NCI-H524 treated with DMSO at 0.1 percent for 48 hours (cell line): ENCODE measurements at regions not wholly inside any gene's neighbourhood (a gene's known extent, or its start where the extent isn't known, plus 50 kb on each side); places are given as distances from the start of the nearest gene placed in this dataset.

Experiments
- DNase-seq: peaks from one replicate; lab custom pipeline; 2025; lab: John Stamatoyannopoulos, UW

DNA sequence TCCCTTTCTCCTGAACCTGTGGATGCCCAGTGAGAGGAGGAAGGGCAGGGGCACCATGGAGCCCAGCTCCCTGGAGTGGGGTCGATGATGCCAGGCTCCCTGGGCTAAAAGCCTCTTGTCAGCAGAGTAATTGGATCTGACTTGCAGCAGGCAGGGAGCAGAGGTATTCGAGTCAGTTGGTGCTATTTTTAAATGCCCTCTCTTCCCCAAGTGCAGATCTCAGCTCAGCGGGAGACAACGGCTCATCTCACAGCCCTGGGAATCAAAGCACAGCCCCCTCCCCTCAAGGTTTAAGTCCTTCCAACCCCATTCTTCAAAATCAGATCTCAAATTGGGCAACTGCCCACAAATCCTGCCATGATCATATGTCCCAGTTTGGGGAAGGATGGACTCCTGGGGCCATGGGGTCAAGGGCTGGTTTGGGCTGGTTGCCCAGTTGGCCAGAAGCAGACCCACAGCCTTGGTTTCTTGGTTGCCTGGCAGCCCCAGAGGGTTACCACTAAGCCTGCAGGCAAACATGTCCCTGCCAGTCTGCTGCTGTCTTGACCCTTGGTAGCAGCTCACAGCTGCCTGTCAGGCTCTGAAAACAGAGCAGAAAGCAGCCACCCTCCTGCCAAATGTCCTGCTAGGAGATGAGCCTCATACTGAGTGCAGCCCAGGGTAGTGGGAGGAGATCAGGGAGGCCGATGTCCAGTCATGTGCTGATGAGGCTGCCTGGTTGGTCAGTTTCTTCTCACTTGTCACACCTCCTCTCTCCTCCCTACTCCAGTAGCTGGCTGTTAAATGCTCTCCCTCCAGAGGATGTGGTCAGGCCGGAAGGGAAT lies 244.9 kb downstream of the LOXHD1 start:
- peak; percentile 43 for DNase-seq

DNA sequence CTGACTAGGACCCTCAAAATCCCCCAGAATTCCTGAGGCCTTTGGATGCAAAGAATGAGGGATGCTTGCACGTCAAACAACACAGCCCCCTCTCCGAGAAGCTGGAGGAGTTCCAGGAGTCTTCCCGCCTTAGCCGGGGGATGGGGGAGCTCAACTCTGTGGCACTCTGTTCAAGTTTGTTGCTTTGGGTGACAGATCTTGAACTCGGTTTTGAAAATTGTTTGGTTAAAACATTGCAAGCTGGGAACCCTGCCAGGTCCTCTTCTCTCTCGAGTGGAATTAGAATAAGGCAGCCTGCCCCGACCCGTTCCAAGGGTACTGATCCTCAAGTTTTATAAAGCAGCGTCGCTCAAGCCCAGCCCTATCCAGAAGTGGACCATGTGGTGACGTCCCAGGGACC lies 244.1 kb downstream of the LOXHD1 start:
- DNase-seq, result peak; percentile 33

DNA sequence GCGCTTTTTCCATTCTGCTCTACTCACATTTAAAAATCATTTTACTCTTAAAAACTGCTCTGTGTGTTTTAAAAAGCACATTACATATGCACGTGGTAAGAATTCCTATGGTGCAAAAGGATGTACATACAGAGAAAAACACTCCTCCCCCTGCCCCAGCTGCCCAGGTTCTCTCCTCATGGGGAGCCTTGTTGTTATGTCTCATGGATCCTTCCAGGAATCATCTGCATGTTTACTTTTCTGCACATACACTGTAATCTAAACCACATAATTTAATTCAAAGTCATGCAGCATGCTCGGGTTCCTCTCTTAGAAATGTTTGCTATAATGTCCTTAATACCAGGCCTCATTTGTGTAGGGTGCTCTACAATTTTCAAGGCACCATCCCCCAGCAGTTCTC lies 243.3 kb downstream of the LOXHD1 start:
- no peak for DNase-seq

DNA sequence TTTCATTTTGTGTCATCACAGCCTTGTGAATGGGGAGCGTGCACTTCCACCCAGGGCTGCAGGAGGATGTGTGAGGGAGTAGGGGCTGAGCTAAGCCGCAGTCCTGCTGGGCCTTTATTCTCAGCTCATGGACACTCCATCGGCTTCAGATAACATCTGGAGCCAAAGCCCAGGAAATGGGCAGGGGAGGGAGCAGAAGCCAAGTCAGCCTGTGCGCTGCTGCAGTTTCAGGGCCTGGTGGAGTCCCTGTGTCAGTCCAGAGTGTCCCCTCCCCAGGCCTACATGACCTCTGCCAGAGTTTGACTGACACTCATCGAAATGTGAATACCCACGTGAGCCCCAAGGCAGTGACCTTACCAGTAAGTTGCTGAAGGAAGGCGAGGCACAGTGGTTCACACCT lies 242.2 kb downstream of the LOXHD1 start:
- no peak for DNase-seq

DNA sequence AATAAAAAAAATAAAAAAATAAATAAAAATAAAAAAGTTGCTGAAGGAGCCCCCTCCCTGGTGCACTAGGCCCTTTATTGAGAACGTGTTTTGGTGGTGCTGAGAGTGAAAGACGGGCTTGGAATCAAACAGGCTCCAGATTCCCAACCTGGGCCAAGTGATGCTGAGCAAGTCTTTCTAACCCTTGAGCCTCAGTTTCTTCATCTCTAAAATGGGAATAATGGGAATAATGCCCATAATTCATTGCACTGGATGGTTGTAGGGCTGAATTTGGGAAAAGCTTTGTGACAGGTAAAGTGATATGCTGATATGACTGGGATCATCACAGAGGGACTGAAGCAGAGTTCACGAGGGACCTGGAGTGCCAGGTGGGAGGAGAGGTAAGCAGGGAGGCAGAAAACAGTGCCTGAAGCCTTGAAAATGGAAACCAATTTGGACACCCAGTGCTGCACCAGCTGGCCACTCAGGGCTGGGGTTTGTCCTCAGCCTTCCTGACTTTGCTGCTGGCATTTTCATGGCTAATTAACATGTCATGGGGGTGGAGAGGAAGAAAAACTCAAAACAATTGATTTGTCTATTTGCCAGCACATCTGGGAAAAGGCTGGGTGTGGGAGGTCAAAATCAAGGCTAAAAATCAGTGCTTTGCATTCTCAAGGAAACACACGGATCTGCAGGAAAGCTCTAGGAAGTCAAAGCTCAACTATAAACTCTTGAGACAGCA lies 241.3 kb downstream of the LOXHD1 start:
- no peak for DNase-seq

DNA sequence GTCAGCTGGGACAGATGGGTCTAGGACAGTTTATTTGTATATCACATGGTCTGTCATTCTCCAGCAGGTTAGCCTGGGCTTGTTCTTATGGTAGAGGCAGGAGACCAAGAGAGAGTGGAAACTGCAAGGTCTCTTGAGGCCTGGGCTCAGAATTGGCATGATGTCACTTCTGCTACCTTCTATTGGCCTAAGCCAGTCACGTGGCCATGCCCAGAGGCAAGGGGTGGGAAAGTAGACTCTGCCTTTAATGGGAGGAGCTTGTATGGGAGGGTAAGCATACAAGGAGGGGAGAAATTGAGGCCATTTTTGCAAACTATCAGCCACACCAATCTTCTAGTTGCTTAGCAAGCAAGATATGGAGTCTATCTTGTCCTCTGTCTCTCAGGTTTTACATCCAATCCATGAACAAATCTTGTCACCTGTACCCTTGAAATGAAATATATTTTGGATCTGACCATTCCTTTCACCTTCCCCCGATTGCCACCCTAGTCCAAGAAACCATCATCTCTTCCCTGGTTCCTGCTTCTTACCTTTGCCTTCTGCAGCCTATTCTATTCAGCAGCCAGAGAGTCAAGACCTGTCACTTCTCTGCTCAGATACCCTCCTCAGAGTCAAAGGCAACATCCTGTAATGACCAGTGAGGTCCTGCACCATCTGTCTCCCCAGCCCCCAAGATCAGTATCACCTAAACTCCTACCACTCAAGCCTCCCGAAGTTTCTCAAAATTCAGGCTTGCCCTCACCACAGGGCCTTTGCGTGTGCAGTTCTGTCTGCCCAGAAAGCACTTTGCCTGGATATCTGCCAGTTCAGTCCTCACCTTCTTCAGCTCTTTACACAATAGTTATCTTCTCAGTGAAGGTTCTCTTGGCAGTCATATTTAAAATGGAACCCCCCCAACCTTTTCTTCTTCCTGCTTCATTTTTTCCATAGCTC lies 240.0 kb downstream of the LOXHD1 start:
- DNase-seq, result no peak

DNA sequence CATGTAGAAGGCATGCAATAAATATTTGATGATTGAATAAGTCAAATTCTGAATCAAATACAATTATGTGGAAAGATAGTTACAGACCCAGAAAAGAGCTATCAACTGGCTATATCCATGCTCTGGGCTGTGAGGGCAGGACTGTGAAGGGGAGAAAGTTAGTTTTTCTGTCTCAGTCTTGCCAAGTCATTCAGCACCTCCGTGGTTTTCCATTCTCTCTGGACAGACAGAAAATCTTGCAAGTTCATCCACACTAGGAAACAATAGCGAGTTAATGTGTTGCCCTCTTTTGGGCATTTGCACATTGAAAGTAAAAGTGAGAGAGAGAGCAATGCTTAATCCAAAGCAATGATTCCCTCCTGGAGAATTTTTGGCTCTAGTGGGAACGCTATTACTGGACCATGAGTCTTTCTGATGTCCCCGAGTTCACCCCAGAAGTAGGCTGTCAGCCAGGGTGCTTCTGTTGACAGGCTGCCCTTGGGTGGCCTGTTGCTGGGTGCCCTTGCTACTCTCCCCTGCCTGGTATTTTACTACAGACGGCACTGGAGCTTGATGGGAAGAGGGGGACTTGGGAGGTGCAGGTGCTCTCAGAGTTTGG lies 238.3 kb downstream of the LOXHD1 start:
- no peak for DNase-seq

DNA sequence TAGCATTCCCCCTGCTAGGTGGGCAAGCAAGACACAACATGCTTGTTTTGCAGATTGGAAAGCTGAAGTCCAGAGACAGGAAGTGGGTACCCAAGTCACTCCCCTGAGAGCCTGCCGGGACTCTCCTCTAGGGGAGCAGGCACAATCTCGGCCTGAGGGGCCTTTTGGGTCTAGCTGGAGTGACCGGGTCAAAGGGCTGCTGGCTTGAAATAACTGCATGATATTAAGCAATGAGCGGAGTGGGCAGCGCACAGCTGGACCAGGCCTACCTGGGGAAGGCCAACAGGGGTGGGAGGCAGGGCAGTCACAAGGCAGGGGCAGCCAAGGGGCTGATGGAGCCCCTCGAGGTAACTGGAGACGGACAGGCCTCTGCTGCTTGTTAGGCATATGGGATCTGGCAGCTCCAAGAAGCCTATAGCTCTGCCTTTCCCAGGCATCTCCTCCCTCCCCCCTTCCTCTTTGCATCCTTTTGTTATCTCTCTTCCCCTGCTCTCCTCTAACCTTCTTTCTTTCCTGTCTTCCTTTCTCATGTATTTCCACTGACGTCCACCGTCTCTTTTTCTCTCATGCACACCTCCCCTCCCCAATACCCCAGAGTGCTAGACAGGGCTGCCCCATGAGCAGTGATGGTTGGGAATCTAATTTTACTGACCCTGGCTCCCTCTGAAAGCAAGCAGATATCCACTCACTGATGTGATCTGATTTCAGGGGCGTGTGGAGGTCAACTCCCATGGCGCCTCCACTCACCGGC lies 237.5 kb downstream of the LOXHD1 start:
- no peak for DNase-seq

DNA sequence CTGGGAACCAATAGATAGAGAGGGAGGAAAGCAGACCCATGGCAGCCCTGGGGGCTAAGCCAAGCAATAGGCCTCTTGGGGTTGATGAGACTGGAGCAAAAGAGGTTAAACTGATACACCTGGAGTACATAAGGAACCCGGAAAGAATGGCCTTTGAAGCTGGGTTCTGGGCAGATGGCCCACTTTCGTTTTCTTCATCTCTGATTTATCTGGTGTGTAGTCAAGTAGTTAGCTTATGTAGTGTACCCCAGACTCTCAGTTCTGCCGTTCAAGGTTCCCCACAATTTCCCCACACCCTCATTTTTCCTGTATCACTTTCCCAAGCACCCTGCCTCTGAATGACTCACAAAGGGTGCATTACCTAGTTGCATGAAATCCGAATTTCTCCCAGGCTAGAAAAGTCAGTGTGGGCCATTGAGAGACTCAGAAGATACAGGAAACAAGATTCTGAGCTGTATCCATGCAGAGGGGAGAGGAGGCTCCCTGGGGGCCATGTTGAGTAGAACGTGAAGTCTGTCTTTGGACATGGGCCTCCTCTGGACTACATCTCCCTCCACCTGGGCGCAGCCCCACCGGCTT lies 235.0 kb downstream of the LOXHD1 start:
- no peak for DNase-seq

DNA sequence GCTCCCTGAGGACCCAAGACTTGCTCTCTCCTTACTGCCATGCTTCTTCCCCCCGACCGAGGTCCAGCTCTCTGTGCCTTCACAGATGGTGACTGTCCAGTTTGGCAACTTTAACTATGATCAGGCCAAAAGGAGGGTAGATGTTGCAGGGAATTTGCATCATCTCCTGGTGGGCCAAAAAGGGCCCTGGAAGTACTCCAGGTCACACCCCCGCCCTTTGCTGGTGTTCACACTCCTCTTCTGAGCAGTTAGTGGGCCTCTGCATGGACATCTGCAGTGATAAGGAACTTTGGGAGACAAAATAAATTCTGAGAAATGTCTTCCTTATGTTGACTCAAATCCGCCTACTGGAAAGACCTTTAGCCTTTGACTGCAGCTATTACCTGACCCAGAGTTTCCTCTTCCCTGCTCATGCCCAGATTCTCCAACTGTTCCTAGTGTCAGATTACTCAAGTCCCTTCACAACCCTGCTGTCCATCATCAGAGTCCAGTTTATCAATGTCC lies 234.4 kb downstream of the LOXHD1 start:
- DNase-seq, result no peak

DNA sequence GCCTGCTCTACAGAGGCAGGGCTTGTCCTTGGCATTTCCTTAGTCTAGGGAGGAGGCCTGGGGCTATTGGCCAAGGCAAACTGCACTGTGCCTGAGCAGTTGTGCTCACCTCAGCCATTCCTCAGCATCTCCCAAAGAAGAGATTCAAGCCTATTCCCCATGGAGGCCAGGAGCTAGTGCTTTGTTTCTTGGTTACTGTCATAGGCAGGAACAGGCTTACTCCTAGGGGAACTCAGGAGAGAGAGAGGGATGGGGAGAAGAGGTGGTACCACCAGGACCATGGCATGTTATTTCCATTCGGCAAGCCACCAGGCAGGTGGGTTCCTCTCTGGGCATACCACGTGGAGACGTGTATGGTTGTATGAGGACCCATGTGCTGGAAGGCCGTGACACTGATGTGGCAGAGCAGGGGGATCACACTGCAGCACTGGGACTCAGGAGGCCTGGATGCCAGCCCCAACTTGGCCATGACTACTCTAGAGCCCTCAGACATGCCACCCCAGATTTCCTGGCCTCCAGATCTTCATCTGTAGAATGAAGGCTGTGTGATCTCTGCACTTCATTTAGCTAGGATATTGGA lies 233.7 kb downstream of the LOXHD1 start:
- no peak for DNase-seq

DNA sequence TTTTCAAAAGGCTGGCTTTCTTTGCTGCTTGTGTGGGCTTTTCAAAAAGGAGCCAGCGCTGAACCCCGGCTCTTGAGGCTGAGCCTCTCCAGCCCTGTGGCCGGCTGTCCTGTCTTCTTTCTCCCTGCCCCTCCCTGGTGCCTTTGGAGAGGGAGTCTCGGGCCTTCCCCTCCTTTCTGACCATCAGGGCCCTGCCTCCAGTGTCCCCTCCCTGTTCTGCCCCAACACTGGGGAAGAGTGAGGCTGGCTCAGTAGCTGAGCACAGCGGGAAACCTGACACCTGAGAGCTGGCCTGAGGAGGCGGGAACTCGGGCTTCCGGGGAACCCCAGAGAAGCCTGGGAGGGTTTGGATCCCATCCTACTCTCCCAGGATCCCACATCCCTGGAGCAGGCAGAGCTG lies 232.1 kb downstream of the LOXHD1 start:
- DNase-seq, result no peak

DNA sequence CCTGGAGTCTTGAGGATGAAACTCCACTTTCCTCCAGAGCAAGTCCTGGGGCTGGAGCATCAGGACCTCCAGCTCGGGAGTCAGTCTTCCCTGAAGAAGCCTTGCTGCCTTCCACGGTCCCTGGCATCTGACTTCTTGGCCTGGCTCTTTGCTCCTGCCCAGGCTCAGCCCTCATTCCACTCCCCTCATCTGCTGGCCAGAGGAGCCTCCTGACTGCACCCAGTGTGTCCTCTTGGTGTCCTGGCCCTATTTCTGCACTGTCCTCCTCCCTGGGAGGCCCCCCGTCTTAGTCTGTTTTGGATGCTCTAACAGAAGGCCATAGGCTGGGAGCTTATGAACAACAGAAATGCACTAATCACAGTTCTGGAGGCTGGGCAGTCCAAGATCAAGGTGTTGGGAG lies 231.5 kb downstream of the LOXHD1 start:
- DNase-seq, result no peak

DNA sequence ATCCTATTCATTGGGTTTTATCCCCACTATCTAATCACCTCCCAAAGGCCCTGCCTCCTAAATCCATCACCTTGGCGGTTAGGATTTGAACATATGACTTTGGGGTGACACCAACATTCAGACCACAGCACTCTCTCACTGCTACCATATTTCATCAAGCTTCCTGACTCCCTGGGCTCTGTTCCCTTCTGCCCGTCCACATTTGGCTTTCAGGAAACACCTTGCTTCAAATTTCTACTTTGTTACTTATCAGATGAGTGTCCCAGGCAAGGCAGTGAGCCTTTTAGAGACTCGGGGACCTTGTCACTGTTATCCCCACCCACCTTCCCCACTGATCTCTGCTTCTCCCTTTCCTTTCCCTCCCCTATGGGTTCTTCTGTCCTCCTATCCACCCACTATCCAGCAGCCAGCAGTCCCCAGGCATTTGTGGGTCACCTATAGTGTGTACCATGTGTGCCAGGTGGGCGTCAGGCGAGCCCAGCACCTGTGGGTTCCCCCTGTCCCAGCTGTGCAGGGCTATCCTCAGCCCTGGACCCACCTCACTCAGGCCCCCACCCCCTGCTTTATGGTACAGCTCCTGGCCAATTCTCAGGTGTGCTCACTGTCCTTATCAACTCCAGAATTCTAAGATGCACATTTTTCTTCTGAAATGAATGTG lies 230.9 kb downstream of the LOXHD1 start:
- no peak for DNase-seq

DNA sequence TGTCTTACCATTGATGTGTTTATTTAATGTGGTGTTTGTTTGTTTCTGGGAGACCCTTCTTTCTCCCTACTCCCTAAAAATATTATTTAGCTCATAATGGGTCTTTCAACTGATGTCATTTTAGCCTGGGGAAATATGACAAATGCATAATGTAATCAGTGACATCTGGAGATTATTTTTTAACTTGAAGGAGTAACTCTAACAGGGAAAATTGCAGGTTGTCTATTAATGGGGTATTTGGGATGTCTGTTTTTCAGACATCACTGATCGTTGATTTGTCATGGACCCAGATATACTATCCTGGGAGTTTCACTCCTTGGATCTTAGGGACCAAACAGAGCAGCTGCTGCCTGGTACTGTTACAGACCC lies 230.4 kb downstream of the LOXHD1 start:
- no peak for DNase-seq
